NCI-H510A treated with DMSO at 0.1 percent for 48 hours (cell line): ENCODE measurements at regions not wholly inside any gene's neighbourhood (a gene's known extent, or its start where the extent isn't known, plus 50 kb on each side); places are given as distances from the start of the nearest gene placed in this dataset.
A peak's percentile ranks its signal among the peaks of the same experiment; 100 is the strongest.

Source experiments
- DNase-seq: peaks from one replicate; lab custom pipeline; 2025; lab: John Stamatoyannopoulos, UW

DNA sequence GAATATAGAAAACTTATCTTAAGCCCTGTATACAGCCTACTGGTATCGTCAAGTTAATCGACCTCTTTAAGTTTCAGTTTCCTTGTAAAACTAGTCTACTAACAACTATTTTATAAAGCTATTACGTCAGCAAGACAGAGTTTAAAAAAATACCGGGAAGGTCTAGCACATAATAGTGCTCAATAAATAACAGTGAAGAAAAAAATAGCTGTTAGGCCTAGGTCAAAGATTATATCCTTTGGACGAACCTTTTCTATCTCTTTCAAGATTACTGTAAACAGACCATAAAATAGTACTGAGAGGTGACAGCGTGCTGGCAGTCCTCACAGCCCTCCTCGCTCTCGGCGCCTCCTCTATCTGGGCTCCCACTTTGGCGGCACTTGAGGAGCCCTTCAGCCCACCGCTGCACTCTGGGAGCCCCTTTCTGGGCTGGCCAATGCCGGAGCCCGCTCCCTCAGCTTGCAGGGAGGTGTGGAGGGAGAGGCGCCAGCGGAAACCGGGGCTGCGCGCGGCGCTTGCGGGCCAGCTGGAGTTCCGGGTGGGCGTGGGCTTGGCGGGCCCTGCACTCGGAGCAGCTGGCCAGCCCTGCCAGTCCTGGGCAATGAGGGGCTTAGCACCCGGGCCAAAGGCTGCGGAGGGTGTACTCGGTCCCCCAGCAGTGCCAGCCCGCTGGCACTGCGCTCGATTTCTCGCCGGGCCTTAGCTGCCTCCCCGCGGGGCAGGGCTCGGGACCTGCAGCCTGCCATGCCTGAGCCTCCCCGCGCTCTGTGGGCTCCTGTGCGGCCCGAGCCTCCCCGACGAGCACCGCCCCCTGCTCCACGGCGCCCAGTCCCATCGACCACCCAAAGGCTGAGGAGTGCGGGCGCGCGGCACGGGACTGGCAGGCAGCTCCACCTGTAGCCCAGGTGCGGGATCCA is 119.1 kb upstream of the HSF2 start:
- DNase-seq, result peak; percentile 20

DNA sequence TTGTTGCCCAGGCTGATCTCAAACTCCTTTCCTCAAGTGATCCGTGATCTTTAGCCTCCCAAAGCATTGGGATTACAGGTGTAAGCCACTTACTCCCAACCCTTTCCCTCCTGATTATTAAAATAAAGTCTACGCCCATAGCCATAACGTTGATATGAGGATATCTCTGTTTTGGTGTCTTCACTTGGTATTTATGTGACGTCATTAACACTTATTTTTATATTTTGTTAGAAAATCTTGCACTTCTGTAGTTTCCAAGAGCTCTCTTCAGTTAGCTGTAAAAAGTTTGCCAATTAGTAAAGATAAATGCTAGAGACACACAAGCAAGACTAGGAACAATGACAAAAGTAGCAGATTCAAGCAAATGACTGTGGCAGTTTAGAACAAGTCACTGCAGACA is 115.6 kb upstream of the HSF2 start:
- no peak for DNase-seq

DNA sequence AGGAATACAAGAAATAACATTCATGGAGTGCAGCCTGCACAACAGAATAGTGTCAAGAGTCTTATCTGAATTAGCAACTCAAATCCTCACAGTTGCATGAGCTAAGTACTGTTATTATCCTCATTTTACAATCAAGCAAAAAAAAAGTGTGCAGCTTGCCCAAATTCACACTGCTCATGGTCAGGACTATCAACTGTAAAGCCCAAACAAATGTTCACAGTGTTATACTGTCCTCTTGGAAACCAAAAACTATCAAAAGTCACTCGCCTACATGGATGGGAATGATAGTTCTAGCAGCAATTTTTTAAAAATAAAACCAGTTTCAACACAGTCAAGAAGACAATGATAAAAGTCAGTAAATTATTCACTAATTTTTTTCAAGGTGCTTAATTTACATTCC is 114.6 kb upstream of the HSF2 start:
- no peak for DNase-seq

DNA sequence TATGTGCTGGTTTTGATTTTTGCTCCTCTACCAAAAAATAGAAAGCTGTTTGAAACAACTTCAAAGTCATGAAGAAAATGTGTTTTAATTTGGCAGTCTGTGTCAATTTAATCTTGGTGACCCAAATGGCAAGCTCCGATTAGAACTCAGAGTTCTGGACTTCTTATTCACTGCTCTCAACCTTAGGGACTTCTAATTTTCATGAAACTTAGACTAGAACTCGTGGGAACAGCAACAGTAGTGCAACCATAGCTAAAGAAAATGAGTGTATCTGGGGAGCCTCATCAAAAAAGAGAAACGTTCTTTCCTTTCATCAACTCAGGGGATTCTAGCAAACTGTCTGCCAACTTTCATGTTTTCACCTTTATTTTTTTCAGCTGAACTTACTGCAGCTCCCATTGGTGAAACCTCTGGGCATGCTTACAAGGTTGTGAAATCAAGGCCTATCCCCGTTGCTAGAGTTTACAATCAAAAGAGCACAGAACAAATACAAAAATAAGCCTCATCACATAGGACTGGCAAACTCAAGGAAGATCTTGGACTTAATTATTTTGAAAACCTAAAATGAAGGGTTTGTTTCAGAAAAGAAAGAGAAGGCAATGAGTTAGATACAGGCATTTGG is 114.0 kb upstream of the HSF2 start:
- DNase-seq, result no peak

DNA sequence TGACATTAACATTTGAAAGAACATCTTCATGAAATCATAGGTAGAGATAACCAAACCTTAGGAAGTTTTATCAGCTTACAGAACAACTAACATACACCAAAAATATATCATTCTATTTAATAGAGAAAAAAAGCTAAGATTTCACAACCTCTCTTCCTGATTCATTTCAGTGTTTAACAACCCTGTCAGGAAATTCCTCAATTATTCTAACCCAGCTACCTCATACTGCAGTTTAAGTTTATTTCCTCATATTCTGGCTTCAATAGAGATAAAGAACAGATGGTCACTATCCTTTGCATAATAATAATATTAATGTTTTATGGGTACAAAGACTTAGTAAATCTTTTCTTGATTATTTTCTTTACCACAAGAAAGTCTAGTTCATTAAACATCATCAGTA is 112.9 kb upstream of the HSF2 start:
- no peak for DNase-seq

DNA sequence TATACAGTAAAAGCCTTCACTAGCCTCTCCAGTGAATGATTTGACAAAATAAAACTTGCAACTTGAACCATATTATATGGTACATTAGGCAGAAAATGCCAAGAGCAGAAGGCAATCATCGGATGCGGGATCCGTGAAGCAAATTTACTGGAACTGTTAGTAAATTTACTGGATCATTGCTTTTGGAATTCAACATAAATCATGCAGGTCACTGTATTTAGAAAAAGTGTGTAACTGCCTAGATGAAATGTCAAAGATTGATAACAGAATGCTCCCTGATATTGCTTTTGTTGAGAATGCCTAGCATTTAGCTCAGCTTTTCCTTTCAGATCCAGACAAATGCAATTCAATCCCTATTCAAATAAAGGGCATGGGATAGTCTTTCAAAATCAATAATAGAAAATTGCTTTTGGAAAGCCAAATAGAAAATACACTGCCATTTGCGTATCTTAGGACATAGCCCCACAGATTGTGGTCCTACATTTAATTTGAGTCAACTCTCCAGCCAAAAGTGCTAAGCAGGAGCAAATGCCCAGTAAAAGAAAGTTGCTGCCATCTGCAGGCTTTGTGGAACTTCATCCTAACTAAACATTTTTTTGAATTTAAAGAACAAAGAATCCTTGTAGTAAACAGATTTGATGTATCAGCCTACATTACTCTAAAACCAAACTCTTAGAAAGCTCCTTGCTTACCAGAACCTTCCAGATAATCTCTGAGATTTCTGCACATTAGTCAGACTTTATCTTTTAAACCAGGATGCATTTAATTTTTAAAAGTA is 109.5 kb upstream of the HSF2 start:
- DNase-seq, result no peak

DNA sequence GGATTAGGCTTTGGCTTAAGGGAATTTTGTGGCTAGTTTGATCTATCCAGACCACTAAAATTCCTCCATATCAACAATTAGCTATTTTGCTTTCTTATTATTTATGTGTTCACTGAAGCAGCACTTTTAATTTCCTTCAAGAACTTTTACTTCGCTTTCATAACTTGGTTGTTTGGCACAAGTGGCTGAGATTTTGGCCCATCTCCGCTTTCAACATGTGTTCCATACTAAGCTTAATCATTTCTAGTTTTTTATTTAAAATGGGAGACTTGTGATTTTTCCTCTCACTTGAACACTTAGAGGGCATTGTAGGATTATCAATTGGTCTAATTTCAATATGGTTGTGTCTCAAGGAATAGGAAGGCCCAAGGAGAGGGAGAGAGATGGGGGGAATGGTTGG is 102.4 kb upstream of the HSF2 start:
- DNase-seq, result no peak

DNA sequence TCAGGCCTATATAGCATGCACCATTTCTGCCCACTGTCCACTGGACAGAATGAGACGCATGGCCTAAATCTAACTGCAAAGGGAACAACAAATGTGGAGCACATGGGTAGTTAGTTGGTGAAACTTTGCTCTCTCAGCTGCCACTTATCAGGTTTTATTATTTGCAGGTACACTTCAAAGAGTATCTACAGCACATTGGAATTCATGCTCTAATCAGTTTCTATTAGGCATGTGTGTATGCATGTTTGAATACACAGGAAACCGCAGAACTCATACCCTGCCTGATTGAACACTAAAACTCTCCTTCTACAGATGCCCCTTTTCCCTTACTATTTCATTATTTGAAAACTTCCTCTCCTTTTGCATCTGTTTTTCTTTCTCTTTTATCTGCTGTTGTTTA is 97.4 kb upstream of the HSF2 start:
- no peak for DNase-seq

DNA sequence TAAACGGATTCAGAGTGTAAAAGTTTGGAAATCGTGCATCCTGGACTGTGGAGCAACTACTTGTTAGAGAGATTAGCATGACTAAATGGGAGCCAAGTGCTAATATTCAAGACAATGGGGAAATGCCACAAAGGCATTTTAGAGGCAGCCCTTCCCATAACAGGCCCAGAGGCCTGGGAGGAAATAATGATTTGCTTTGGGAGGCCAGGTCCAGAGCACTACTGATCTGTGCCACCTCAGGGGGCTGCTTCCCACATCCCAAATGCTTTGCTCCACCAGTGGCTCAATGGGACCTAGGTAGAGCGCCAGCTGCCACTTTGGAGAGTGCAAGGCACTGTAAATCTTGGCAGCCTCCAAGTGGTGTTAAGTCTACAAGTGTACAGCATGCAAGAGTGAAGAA is 91.9 kb upstream of the HSF2 start:
- DNase-seq, result no peak

DNA sequence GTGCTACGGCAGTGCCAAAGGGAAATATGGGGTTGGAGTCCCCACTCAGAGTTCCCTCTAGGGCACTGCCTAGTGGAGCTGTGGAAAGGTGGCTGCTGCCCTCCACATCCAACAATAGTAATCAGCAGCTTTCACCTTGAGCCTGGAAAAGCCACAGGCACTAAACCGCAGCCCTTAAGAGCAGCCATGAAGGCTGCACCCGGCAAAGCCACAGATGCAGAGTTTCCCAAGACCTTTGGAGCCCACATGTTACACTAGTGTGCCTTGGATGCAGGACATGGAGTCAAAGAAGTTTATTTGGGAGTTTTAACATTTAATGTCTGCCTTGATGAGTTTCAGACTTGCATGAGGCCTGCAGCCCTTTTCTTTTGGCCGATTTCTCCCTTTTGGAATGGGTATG is 91.4 kb upstream of the HSF2 start:
- no peak for DNase-seq

DNA sequence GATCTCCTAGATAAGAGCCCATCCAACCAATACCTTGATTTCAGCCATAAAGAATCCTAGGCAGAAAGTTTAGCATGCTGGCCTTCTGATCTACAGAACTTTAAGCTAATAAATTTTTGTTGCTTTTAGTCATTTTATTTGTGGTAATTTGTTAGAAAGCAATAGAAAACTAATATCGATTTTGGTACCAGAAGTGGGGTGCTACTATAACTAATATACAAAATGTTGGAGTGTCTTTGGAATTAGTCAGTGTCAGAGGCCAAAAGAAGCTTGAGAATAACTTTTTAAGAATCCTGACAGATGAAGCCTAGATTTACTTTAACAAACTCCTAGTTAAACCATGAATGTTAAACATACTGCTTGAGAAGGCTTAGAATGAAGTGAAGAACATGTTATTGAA is 83.6 kb upstream of the HSF2 start:
- DNase-seq, result no peak

DNA sequence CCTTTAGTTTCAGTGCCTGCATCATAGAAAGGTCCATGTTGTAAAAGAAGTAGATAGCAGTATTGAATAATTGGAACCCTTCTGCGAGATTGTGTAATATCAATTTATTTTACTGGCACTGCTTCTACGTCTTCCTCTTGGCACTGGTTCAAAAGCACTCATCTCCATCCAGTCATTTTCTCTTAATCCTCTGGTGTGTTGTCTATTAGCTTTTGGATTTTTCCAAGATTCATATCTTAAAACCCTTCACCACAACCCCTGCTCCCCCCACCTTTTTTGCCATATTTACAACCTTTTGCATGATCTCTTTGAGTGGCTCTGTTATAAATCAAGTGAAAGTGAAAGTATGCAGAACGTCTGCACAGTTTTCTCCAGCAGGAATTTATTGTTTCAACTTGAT is 76.6 kb upstream of the HSF2 start:
- peak; percentile 10 for DNase-seq

DNA sequence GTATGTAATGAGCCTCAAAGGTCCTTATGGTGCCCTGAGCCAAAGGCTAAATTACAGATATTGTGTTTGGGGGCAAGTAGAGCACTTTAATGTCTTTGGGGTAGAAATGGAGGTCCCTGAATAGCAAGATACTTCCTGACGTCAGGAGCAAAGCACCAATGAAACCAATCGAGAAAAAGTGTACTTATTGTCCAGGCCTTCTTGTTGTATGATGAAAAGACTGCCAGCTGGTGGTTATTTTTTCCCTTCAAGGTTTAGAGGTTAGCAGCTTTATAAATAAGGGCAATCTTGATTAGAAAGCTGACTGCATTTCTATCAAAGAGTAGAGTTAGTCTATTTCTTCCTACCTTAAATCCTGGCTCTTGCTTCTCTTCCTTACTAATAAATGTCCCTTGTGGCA is 76.1 kb upstream of the HSF2 start:
- DNase-seq, result peak; percentile 0

DNA sequence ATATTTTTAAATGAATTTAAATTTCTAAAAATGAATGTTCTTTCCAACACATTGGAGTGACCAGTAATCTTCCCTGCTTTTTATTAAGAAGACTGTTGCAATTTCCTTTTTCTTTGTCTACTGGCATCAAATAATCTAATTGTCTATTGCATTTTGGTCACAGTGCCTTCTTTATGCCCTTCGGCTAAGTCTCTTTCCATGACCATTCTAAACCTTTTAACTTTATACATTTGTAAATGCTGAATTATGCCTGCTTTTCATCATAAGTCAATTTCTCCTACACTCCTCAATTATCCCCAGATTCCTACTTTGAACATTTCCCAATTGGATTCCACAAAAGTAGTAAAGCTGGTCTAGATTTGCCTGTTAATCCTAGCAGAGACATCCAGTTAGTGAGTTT is 69.1 kb upstream of the HSF2 start:
- no peak for DNase-seq

DNA sequence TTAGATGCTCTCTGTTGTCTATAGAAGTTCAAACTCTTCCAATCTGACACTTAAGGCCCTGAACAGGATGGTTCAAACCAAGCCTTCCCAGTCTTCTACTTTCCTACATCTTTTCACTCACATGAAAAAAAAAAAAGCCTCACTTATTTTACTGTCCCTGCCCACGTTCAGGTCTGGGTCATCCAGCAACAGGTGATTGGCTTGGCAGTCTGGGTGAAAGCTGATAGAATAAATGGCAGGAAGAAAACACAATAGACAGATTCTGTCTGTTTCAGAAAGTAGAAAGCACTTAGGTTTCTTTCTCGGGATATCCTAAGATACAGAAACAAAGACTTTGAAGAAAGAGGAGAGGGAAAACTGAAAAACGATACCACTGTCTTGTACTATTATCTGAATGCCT is 61.8 kb upstream of the HSF2 start:
- no peak for DNase-seq

DNA sequence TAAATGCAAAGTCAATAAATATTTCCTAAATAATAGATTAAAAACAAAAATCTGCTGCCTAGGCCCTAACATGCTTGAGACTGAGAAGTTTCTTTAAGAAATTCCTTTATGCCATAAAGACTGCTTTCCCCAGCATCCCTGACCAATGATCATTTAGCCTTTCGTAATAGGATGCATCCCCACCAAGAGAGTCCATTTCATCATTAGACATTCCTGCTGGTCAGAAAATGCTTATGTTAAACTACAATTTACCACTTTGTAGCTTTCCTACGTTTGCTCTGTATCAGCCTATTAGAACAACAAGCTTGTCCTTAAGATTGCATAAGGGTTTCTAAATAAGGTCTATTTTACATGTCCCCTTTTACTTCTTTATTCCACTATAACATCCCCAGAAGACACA is 59.8 kb upstream of the HSF2 start:
- DNase-seq, result no peak

DNA sequence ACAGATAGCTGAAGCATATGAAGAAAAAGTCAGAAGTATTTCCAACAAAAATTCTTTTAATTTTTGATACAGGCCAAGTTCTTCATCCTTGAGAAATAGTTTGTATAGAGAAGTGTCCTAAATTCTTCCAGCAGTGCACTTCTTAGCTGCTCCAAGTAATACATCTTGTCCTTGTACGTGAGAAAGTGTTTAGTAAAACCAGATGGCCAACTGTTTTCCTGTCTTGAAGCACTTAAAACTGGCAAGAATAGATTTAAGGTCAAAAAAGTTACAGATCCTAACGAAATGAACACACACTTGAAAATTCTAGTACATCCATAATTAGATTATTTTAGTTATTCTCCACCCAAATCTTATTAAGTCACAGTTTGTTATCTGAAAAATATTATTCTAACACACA is 52.2 kb upstream of the HSF2 start:
- DNase-seq, result no peak

DNA sequence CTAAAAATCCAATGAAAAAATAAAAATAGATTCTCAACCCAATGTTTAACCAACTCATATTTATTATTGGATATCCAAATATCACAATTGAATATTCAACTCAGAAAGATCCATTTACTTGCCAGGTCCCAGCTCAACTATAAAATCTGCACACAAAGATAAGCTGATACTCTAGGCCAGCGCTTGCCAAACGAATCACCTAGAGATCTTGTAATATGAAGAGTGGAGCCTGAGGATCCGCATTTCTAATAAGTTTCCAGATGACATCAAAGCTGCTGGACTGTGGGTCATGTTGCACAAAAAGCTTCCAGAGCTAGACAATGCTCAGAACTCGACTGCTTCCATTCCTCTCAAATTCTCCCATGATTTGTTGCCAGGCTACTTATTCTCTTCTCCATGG is 51.7 kb upstream of the HSF2 start:
- no peak for DNase-seq
